T-cell (primary cell): ENCODE measurements at regions not wholly inside any gene's neighbourhood (a gene's known extent, or its start where the extent isn't known, plus 50 kb on each side); places are given as distances from the start of the nearest gene placed in this dataset.

Source experiments
- ATAC-seq, 4 experiments: fragments of 200-7000 bp in 3 of 4; fragments of 150-1000 bp in 1 of 4; cut with Tn5 transposase; replicated peaks in 1 of 4; 1 replicate in 3 of 4; 2 replicates in 1 of 4; pipeline ENCODE4 v1.10.0; 2021; ENCODE audit warnings: moderate library complexity in 3 of 4, mild to moderate bottlenecking in 2 of 4, moderate number of reproducible peaks in 1 of 4
- CTCF ChIA-PET, 2 donors: fragments of 300-600 bp; sonication (Branson Sonifier 250); formaldehyde crosslinking; loops; one replicate each; lab custom pipeline; 2022; ENCODE audit warnings: antibody characterized with exemption in 2 of 2; lab: Charles Lee
- POLR2A ChIA-PET, 2 donors: fragments of 300-600 bp; sonication (Branson Sonifier 250); formaldehyde crosslinking; loops; one replicate each; lab custom pipeline; 2022; ENCODE audit warnings: antibody characterized with exemption in 2 of 2; lab: Charles Lee
- DNase-seq, 35 experiments: peaks; one replicate each; pipeline versions ENCODE4 v3.0.0 to v3.0.0-alpha.2; 2013 to 2023
- H3K27ac ChIP-seq: one replicate; pipeline ENCODE4 v1.5.1; 2013; ENCODE audit warnings: low read length
- H3K27me3 ChIP-seq, 2 experiments: replicated peaks in 1 of 2; 1 replicate in 1 of 2; 2 replicates in 1 of 2; pipeline versions ENCODE4 v1.6.1 to v1.7.0; 2013; ENCODE audit warnings: low read length in 1 of 2, mixed read lengths in 1 of 2; ENCODE audit not compliant: control insufficient read depth in 2 of 2, insufficient read depth in 2 of 2; ENCODE audit errors: extremely low read depth in 1 of 2
- H3K36me3 ChIP-seq, 2 donors: 1 replicate in 1 of 2; 2 replicates in 1 of 2; pipeline versions ENCODE4 v1.6.1 to v1.7.0; 2013; ENCODE audit warnings: low read length in 1 of 2; ENCODE audit not compliant: control insufficient read depth in 2 of 2, insufficient read depth in 1 of 2; ENCODE audit errors: extremely low read depth in 1 of 2
- H3K4me1 ChIP-seq, 2 experiments: 1 replicate in 1 of 2; 2 replicates in 1 of 2; pipeline versions ENCODE4 v1.6.1 to v1.7.0; 2013; ENCODE audit warnings: low read length in 2 of 2, mixed read lengths in 1 of 2; ENCODE audit not compliant: insufficient read depth in 2 of 2, control insufficient read depth in 1 of 2; ENCODE audit errors: extremely low read depth in 1 of 2
- H3K4me3 ChIP-seq, 2 donors: 1 replicate in 1 of 2; 2 replicates in 1 of 2; pipeline versions ENCODE4 v1.5.1 to v1.7.0; 2013; ENCODE audit warnings: mild to moderate bottlenecking in 2 of 2, low read length in 1 of 2, moderate library complexity in 1 of 2; ENCODE audit not compliant: control insufficient read depth in 1 of 2; ENCODE audit errors: extremely low read depth in 1 of 2
- H3K9me3 ChIP-seq: 2 replicates; pipeline ENCODE4 v1.7.0; 2013
- H3K27ac Mint-ChIP-seq, 2 donors: one replicate each; pipeline ENCODE4 v1.8.0; 2020 to 2021; ENCODE audit warnings: mild to moderate bottlenecking in 2 of 2, mixed read lengths in 2 of 2
- H3K27me3 Mint-ChIP-seq, 2 donors: one replicate each; pipeline ENCODE4 v1.8.0; 2021 to 2022; ENCODE audit warnings: mixed read lengths in 2 of 2
- H3K36me3 Mint-ChIP-seq: one replicate; pipeline ENCODE4 v1.8.0; 2021; ENCODE audit warnings: mixed read lengths
- H3K4me1 Mint-ChIP-seq, 3 donors: one replicate each; pipeline ENCODE4 v1.8.0; 2020 to 2022; ENCODE audit warnings: mixed read lengths in 3 of 3, mild to moderate bottlenecking in 1 of 3
- H3K4me3 Mint-ChIP-seq, 3 donors: one replicate each; pipeline ENCODE4 v1.8.0; 2020 to 2022; ENCODE audit warnings: mild to moderate bottlenecking in 3 of 3, mixed read lengths in 3 of 3, moderate library complexity in 3 of 3
- H3K9me3 Mint-ChIP-seq, 3 donors: one replicate each; pipeline ENCODE4 v1.8.0; 2020 to 2022; ENCODE audit warnings: mixed read lengths in 3 of 3
- WGBS: methylation state at CpG from one replicate; pipeline ENCODE4 v1.1.5; 2013; ENCODE audit warnings: missing lambda C conversion rate; ENCODE audit not compliant: insufficient coverage; 5-methylcytosine and 5-hydroxymethylcytosine counted together

GRCh38 chr3:89690646-89691045 lies 583.2 kb downstream of the EPHA3 start:
- H3K27ac Mint-ChIP-seq = no peak overlapping the region
- H3K4me3 Mint-ChIP-seq = no peak overlapping the region
- no peaks in the 10 kb centered on the region for H3K36me3 Mint-ChIP-seq
- ChIA-PET POLR2A (no interaction called here), CTCF (no interaction called here)
- Histone ChIP-seq H3K27ac (no peak overlapping the region), H3K4me3 (no peak overlapping the region), H3K4me1 (no peaks in the 10 kb centered on the region), H3K36me3 (no peaks in the 10 kb centered on the region), H3K9me3 (peaks cover 2% of the 10 kb centered on the region), H3K27me3 (no peaks in the 10 kb centered on the region)
- no peaks in the 10 kb centered on the region for H3K4me1 Mint-ChIP-seq
- H3K27me3 Mint-ChIP-seq = no peaks in the 10 kb centered on the region
- peaks cover 0 to 6% (median 0%) of the 10 kb centered on the region in 3 donors for H3K9me3 Mint-ChIP-seq
- ATAC-seq (no peak), DNase-seq (no peak)
- 70% methylated on average over 1 of the region's 2 CpGs for WGBS

- no peak overlapping the region for H3K4me3 Mint-ChIP-seq
- no peak for ATAC-seq
- ChIA-PET POLR2A (no interaction called here), CTCF (no interaction called here)
- no peak overlapping the region for H3K4me3 ChIP-seq
- H3K4me1 Mint-ChIP-seq = no peaks in the 10 kb centered on the region
- no peak overlapping the region for H3K27ac Mint-ChIP-seq
- no CpG with 5 or more reads among the region's 1 CpG for WGBS
- no peaks in the 10 kb centered on the region for H3K27me3 Mint-ChIP-seq
- no peak overlapping the region for H3K27ac ChIP-seq
- peaks cover 0 to 6% (median under 1%) of the 10 kb centered on the region in 3 donors for H3K9me3 Mint-ChIP-seq
- no peaks in the 10 kb centered on the region for H3K9me3 ChIP-seq
- H3K36me3 ChIP-seq = no peaks in the 10 kb centered on the region
- no peaks in the 10 kb centered on the region for H3K36me3 Mint-ChIP-seq
- H3K27me3 ChIP-seq = no peaks in the 10 kb centered on the region
- H3K4me1 ChIP-seq = no peaks in the 10 kb centered on the region
- DNase-seq = no peak
Measured at GRCh38 chr3:89692601-89693000, 585.2 kb downstream of the EPHA3 start.

GRCh38 chr3:89697321-89697916 lies 590.0 kb downstream of the EPHA3 start:
- DNase-seq (no peak), ATAC-seq (no peak)
- peaks cover 10 to 23% (median 19%) of the 10 kb centered on the region in 3 donors for H3K9me3 Mint-ChIP-seq
- no peaks in the 10 kb centered on the region for H3K27me3 Mint-ChIP-seq
- H3K4me3 Mint-ChIP-seq = no peak overlapping the region
- no peaks in the 10 kb centered on the region for H3K4me1 ChIP-seq
- H3K27ac Mint-ChIP-seq = no peak overlapping the region
- H3K36me3 ChIP-seq = no peaks in the 10 kb centered on the region
- CTCF ChIA-PET = no interaction called here
- WGBS = 75% methylated on average over 2 of the region's 7 CpGs
- H3K36me3 Mint-ChIP-seq = no peaks in the 10 kb centered on the region
- H3K4me1 Mint-ChIP-seq = no peaks in the 10 kb centered on the region
- peaks cover 3% of the 10 kb centered on the region for H3K9me3 ChIP-seq
- H3K27ac ChIP-seq = no peak overlapping the region
- H3K4me3 ChIP-seq = no peak overlapping the region
- POLR2A ChIA-PET = interaction anchor here in 1 of 2 donors (0.7 kb wide), 1 partner anchor 22 kb away, joined by 9 read pairs; no protein-coding TSS in a partner anchor
- no peaks in the 10 kb centered on the region for H3K27me3 ChIP-seq

GRCh38 chr3:89698208-89698830 lies 590.9 kb downstream of the EPHA3 start:
- Histone ChIP-seq H3K27ac (no peak overlapping the region), H3K4me1 (no peaks in the 10 kb centered on the region), H3K9me3 (peaks cover 3% of the 10 kb centered on the region), H3K27me3 (no peaks in the 10 kb centered on the region), H3K4me3 (no peak overlapping the region), H3K36me3 (no peaks in the 10 kb centered on the region)
- DNase-seq (no peak), ATAC-seq (no peak)
- no CpG with 5 or more reads among the region's 3 CpGs for WGBS
- H3K9me3 Mint-ChIP-seq = peaks cover 10 to 25% (median 20%) of the 10 kb centered on the region in 3 donors
- H3K36me3 Mint-ChIP-seq = no peaks in the 10 kb centered on the region
- no peak overlapping the region for H3K4me3 Mint-ChIP-seq
- no peak overlapping the region for H3K27ac Mint-ChIP-seq
- CTCF ChIA-PET = no interaction called here
- POLR2A ChIA-PET = interaction anchor here in 1 of 2 donors (0.6 kb wide), 1 partner anchor 68 kb away, joined by 3 read pairs; no protein-coding TSS in a partner anchor
- H3K27me3 Mint-ChIP-seq = no peaks in the 10 kb centered on the region
- no peaks in the 10 kb centered on the region for H3K4me1 Mint-ChIP-seq

GRCh38 chr3:89699229-89699628 lies 591.8 kb downstream of the EPHA3 start:
- ChIA-PET CTCF (no interaction called here), POLR2A (no interaction called here)
- H3K9me3 Mint-ChIP-seq = peaks cover 10 to 27% (median 22%) of the 10 kb centered on the region in 3 donors
- H3K4me3 ChIP-seq = no peak overlapping the region
- 90% methylated on average over 3 of the region's 4 CpGs for WGBS
- H3K36me3 ChIP-seq = no peaks in the 10 kb centered on the region
- ATAC-seq (no peak), DNase-seq (no peak)
- no peaks in the 10 kb centered on the region for H3K27me3 ChIP-seq
- no peak overlapping the region for H3K4me3 Mint-ChIP-seq
- peaks cover 3% of the 10 kb centered on the region for H3K9me3 ChIP-seq
- H3K4me1 ChIP-seq = no peaks in the 10 kb centered on the region
- no peaks in the 10 kb centered on the region for H3K27me3 Mint-ChIP-seq
- no peaks in the 10 kb centered on the region for H3K4me1 Mint-ChIP-seq
- H3K36me3 Mint-ChIP-seq = no peaks in the 10 kb centered on the region
- no peak overlapping the region for H3K27ac ChIP-seq
- H3K27ac Mint-ChIP-seq = no peak overlapping the region

- WGBS = no CpG with 5 or more reads among the region's 1 CpG
- no peak overlapping the region for H3K4me3 Mint-ChIP-seq
- Histone ChIP-seq H3K27me3 (no peaks in the 10 kb centered on the region), H3K4me3 (no peak overlapping the region), H3K4me1 (no peaks in the 10 kb centered on the region), H3K27ac (no peak overlapping the region), H3K9me3 (peaks cover 3% of the 10 kb centered on the region), H3K36me3 (no peaks in the 10 kb centered on the region)
- H3K9me3 Mint-ChIP-seq = peaks cover 10 to 32% (median 24%) of the 10 kb centered on the region in 3 donors
- DNase-seq = no peak
- ATAC-seq = no peak
- ChIA-PET POLR2A (no interaction called here), CTCF (no interaction called here)
- no peaks in the 10 kb centered on the region for H3K4me1 Mint-ChIP-seq
- no peak overlapping the region for H3K27ac Mint-ChIP-seq
- H3K36me3 Mint-ChIP-seq = no peaks in the 10 kb centered on the region
- no peaks in the 10 kb centered on the region for H3K27me3 Mint-ChIP-seq
Measured at GRCh38 chr3:89699771-89700170, 592.4 kb downstream of the EPHA3 start.
